HG03159 (cell line): ENCODE measurements at regions not wholly inside any gene's neighbourhood (a gene's known extent, or its start where the extent isn't known, plus 50 kb on each side); places are given as distances from the start of the nearest gene placed in this dataset.
"Not testable (repeated sequence)": the region's sequence is repeated elsewhere in the genome, so short reads cannot be mapped to it uniquely, and the experiment has no call there.

Experiments used
- ATAC-seq: cut with Tn5 transposase; IDR thresholded peaks from one replicate; pipeline ENCODE4 v1.9.1; 2021; ENCODE audit warnings: mild to moderate bottlenecking, moderate library complexity; ENCODE audit not compliant: unreplicated experiment

- not testable (repeated sequence) for ATAC-seq
These were observed 156.5 kb upstream of the ZNF469 start for GRCh38 chr16:88226302-88226701.

- not testable (repeated sequence) for ATAC-seq
These were observed 155.6 kb upstream of the ZNF469 start for GRCh38 chr16:88227026-88227721.

DNA sequence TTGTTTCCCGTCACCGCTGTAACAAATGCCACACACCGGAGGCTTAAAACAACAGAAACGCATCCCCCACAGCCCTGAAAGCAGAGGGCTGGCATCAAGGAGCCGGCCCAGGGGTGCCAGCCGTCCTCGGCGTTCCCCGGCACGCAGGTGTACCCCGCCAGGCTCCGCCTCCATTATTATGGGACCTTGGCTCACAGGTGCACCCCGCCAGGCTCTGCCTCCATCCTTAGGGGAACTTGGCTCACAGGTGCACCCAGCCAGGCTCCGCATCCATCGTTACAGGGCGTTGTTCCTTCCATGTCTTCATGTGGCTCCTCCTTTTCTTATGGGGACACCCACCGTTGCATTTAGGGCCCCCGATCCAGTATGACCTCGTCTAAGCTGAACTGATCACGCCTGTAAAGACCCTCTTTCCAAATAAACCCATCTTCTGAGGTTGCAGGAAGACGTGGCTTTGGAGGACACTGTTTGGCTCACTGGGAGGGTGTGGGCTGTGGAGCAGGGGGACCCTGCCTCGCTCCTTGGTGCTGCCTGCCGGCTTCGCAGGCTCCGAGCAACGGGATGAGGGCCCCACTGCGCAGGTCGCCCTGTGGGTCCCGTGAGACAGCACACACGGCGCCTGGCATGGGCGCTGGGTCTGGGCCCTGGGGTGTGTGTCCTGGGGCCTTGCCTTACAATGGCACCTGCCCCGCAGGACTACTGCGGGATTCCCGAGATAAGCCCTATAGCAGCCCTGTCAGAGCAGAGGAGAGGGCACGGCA is 154.9 kb upstream of the ZNF469 start:
- ATAC-seq = not testable (repeated sequence)

DNA sequence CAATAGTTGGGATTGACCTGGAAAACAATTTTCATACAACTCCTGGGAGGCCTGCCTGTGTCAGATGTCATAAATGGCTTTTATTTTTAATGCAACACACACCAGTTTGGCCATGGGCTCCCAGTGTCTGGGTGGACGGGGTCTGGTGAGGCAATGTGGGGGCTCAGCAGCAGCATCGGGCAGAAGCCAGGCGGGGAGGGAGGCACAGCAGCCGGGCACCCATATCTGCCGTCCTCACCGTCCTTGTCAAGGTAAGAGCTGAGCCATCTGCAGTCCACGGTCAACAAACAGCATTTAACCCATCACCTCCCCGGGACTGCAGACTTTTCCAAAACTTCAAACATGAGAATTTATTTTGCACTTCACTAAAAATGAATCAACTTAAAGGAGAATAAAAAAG is 154.0 kb upstream of the ZNF469 start:
- not testable (repeated sequence) for ATAC-seq

- ATAC-seq = not testable (repeated sequence)
These were observed 153.0 kb upstream of the ZNF469 start for GRCh38 chr16:88229710-88230109.

DNA sequence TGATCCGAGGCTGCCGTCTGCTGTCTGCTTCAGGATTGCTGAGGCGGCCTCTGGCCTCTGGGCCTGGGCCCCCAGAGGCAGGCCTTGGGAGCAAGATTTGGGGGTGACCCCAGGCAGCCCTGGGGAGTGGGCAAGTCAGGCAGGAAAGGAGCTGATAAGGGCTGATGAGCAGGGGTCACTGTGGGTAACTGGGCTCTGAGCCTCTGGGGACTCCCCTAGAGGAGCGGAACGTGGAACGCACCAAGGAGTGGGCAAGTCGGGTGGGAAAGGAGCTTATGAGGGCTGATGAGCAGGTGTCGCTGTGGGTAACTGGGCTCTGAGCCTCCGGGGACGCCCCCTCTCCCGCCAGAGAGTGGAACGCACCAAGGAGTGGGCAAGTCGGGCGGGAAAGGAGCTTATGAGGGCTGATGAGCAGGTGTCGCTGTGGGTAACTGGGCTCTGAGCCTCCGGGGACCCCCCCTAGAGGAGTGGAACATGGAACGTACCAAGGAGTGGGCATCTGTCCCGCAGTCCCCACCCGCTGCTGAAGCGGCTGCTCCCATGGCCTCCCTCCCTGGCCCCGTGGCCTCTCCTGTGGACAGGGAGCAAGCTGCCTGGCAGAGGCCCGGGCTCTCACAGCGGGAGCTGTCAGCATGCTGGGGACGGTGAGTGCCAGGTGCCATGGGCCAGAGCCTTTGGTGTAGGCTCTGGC is 152.3 kb upstream of the ZNF469 start:
- not testable (repeated sequence) for ATAC-seq

GRCh38 chr16:88230967-88231615 is 151.7 kb upstream of the ZNF469 start:
- not testable (repeated sequence) for ATAC-seq

- ATAC-seq = not testable (repeated sequence)
These were observed 150.9 kb upstream of the ZNF469 start for GRCh38 chr16:88231839-88232238.

GRCh38 chr16:88232401-88233258 is 150.1 kb upstream of the ZNF469 start:
- not testable (repeated sequence) for ATAC-seq

- ATAC-seq = not testable (repeated sequence)
These were observed 148.9 kb upstream of the ZNF469 start for GRCh38 chr16:88233621-88234420.

GRCh38 chr16:88234421-88235271 is 148.1 kb upstream of the ZNF469 start:
- ATAC-seq = not testable (repeated sequence)

DNA sequence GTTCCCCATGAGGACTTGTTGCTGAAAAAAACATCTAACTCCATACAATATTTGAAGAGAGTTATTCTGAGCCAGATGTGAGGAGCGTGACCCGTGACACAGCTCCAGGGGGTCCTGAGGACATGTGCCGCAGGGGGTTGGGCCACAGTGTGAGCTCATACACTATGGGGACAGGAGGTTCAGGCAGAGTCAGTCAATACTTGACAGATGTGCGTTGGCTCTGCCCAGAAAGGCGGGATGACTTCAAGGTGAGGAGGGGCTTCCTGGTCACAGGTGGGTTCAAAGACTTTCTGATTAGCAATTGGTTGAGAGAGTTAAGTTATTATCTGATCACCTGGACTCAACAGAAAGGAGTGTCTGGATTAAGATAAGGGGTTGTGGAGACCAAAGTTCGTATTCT is 147.1 kb upstream of the ZNF469 start:
- not testable (repeated sequence) for ATAC-seq

DNA sequence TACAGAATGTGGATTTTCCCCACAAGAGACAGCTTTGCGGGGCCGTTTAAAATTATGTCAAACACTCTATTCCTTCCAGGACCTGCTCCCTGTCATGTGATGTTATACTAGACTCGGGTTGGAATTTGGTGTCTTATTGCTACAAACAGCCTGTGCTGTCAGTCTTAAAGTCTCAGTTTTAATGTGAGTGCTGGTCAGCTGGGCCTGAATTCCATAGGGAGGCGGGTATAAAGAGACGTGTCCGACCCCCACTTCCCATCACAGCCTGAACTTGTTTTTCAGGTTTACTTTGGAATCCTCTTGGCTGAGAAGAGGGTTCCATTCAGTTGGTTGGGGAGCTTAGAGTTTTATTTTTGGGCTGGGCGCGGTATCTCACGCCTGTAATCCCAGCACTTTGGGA is 146.5 kb upstream of the ZNF469 start:
- not testable (repeated sequence) for ATAC-seq

DNA sequence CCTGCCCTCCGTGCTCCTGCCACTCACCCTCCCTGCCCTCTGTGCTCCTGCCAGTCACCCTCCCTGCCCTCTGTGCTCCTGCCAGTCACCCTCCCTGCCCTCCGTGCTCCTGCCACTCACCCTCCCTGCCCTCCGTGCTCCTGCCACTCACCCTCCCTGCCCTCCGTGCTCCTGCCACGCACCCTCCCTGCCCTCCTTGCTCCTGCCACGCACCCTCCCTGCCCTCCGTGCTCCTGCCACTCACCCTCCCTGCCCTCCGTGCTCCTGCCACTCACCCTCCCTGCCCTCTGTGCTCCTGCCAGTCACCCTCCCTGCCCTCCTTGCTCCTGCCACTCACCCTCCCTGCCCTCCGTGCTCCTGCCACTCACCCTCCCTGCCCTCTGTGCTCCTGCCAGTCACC is 145.4 kb upstream of the ZNF469 start:
- ATAC-seq = not testable (repeated sequence)

- ATAC-seq = not testable (repeated sequence)
These were observed 144.9 kb upstream of the ZNF469 start for GRCh38 chr16:88237761-88238415.

DNA sequence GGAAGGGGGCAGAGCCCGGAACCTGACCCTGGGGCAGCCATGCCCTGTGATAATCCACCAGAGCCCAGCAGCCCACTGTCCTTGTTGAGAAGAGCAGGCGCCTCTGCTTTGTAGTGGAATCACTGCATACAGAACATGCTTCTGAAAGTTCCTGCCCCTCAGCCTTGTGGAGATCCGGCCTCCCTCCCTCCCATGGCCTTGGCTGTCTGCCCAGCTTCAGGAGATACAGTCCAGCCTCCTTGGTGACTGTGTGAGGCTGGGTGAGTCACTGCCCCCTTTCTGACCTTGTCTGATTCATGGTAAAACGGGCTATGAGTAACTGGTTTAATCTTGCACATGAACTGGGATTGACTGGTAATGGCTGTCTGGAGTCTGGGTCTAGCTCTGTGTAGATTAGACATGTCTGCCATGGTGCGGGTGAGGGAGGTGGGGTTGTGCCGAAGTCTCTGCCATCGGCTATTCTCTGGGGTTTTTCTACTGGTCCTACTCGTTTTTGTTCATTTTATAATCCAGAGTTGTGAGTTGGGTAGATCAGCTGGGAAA is 144.0 kb upstream of the ZNF469 start:
- not testable (repeated sequence) for ATAC-seq

DNA sequence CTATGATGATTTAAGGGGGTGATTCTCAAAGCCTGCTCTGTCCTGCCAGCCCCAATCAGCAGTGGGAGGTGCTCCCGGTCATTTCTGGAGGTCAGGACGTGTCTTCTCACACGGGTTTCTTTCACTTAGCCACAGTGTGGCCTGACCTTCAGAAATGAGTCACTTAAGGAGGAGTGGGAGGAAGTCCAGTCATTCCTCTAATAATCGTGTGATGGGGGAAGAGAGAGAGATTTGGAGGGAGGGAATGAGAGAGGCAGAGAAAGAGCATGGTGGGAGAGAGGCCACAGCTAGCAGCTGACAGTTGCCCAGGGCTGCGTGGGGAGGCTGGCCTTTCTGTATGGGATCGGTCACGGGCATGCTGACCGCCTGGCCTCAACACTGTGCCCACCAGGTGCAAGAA is 142.6 kb upstream of the ZNF469 start:
- not testable (repeated sequence) for ATAC-seq

- ATAC-seq = not testable (repeated sequence)
These were observed 142.0 kb upstream of the ZNF469 start for GRCh38 chr16:88240776-88241175.
